ENCODE measurements at regions not wholly inside any gene's neighbourhood (a gene's known extent, or its start where the extent isn't known, plus 50 kb on each side); places are given as distances from the start of the nearest gene placed in this dataset.

GRCh38 chr2:204332706-204333105 lies 212.6 kb upstream of the PARD3B start:
- Histone ChIP-seq H3K36me3 (ENCODE audit: control insufficient read depth in 2 of 2, insufficient read depth in 1 of 2, low read length in 2 of 2) (no peaks in the 10 kb centered on the region), H3K9me3 (ENCODE audit: control insufficient read depth, insufficient read depth, low read depth, low read length) (no peaks in the 10 kb centered on the region), H3K4me1 (ENCODE audit: control insufficient read depth, insufficient read depth, low read length) (no peaks in the 10 kb centered on the region), H3K4me3 (ENCODE audit: low read depth, low read length) (no peak overlapping the region), H3K27ac (ENCODE audit: extremely low read depth, low read depth, low read length) (no peak overlapping the region)
- TF ChIP-seq ZNF791 (tag by site-specific recombination; IDR thresholded peaks at IDR 0.05) (no peak), KLF17 (tag by site-specific recombination; IDR thresholded peaks at IDR 0.05) (no peak), GLI2 (tag by site-specific recombination; IDR thresholded peaks at IDR 0.05; ENCODE audit: borderline replicate concordance, low read depth) (no peak), ZNF777 (tag by site-specific recombination; IDR thresholded peaks at IDR 0.05; ENCODE audit: borderline replicate concordance) (no peak), TRIM28 (IDR thresholded peaks at IDR 0.05; ENCODE audit: borderline replicate concordance, low read length) (no peak), ZNF211 (tag by site-specific recombination; IDR thresholded peaks at IDR 0.05; ENCODE audit: low read depth) (no peak), ZNF433 (tag by site-specific recombination; IDR thresholded peaks at IDR 0.05; ENCODE audit: low read depth) (no peak), ZNF169 (tag by site-specific recombination; IDR thresholded peaks at IDR 0.05) (no peak), BCL6B (tag by site-specific recombination; IDR thresholded peaks at IDR 0.05) (no peak), ZEB2 (tag by site-specific recombination; IDR thresholded peaks at IDR 0.05) (no peak), ZNF660 (tag by site-specific recombination; IDR thresholded peaks at IDR 0.05) (no peak), ZNF747 (tag by site-specific recombination; IDR thresholded peaks at IDR 0.05) (no peak), ZBTB11 (tag by site-specific recombination; conservative IDR thresholded peaks at IDR 0.05; ENCODE audit: low read depth) (no peak)
- CTCF ChIA-PET = interaction anchor here (0.6 kb wide), 1 partner anchor 157 kb away, joined by 3 read pairs; no protein-coding TSS in a partner anchor
- POLR2A ChIA-PET = no interaction called here

GRCh38 chr2:204333861-204334260 lies 211.4 kb upstream of the PARD3B start:
- H3K27ac ChIP-seq (ENCODE audit: extremely low read depth, low read depth, low read length) = no peak overlapping the region
- H3K4me1 ChIP-seq (ENCODE audit: control insufficient read depth, insufficient read depth, low read length) = no peaks in the 10 kb centered on the region
- TF ChIP-seq ZNF138 (tag by site-specific recombination; IDR thresholded peaks at IDR 0.05; ENCODE audit: borderline replicate concordance) (no peak), BCL11B (tag by site-specific recombination; IDR thresholded peaks at IDR 0.05; ENCODE audit: low read depth) (no peak), ZNF837 (tag by site-specific recombination; IDR thresholded peaks at IDR 0.05) (no peak), MYNN (tag by site-specific recombination; IDR thresholded peaks at IDR 0.05; ENCODE audit: borderline replicate concordance) (no peak), KLF8 (tag by site-specific recombination; IDR thresholded peaks at IDR 0.05) (no peak), ZBTB48 (tag by site-specific recombination; IDR thresholded peaks at IDR 0.05) (no peak), KLF10 (tag by site-specific recombination; IDR thresholded peaks at IDR 0.05) (no peak), PATZ1 (tag by site-specific recombination; IDR thresholded peaks at IDR 0.05) (no peak), ZNF423 (tag by site-specific recombination; IDR thresholded peaks at IDR 0.05) (no peak), ZSCAN5A (tag by site-specific recombination; IDR thresholded peaks at IDR 0.05) (no peak)
- CTCF ChIA-PET = no interaction called here
- no peaks in the 10 kb centered on the region for H3K36me3 ChIP-seq (ENCODE audit: control insufficient read depth in 2 of 2, insufficient read depth in 1 of 2, low read length in 2 of 2)
- POLR2A ChIA-PET = no interaction called here
- no peaks in the 10 kb centered on the region for H3K9me3 ChIP-seq (ENCODE audit: control insufficient read depth, insufficient read depth, low read depth, low read length)
- H3K4me3 ChIP-seq (ENCODE audit: low read depth, low read length) = no peak overlapping the region

Measured in HEK293 (cell line).